ENCODE measurements at regions not wholly inside any gene's neighbourhood (a gene's known extent, or its start where the extent isn't known, plus 50 kb on each side); places are given as distances from the start of the nearest gene placed in this dataset.

- Histone ChIP-seq H3K4me2 (ENCODE audit: low read depth, low read length) (no peak overlapping the region), H2AFZ (ENCODE audit: low read length) (no peak overlapping the region), H4K20me1 (ENCODE audit: insufficient read depth, low read length) (no peaks in the 10 kb centered on the region), H3F3A (ENCODE audit: insufficient read depth, low read length) (no peaks in the 10 kb centered on the region), H3K36me3 (replicated peaks; ENCODE audit: insufficient read depth, low read length) (no peaks in the 10 kb centered on the region), H3K9me2 (replicated peaks; ENCODE audit: insufficient read depth, low read length) (no peaks in the 10 kb centered on the region), H3K9me3 (replicated peaks; ENCODE audit: insufficient read depth, low read length) (no peaks in the 10 kb centered on the region), H3K4me3 (ENCODE audit: low read length) (no peak overlapping the region), H3K79me2 (ENCODE audit: low read length) (no peaks in the 10 kb centered on the region), H3K9ac (ENCODE audit: low read length) (no peak overlapping the region), H3K27ac (ENCODE audit: low read length) (no peak overlapping the region), H3K4me1 (ENCODE audit: low read length) (no peaks in the 10 kb centered on the region), H3K27me3 (replicated peaks; ENCODE audit: insufficient read depth, low read length) (no peaks in the 10 kb centered on the region)
- TF ChIP-seq EZH2phosphoT487 (IDR thresholded peaks at IDR 0.05; ENCODE audit: low read length) (no peak), EZH2 (optimal IDR thresholded peaks at IDR 0.05; ENCODE audit: low read depth, low read length) (no peak), CTCF (IDR thresholded peaks at IDR 0.05; ENCODE audit: low read length) (no peak)
- DNase-seq = no peak
Observed at GRCh38 chr5:108672639-108673038, 75.1 kb upstream of the FER start.

- H3K4me2 ChIP-seq (ENCODE audit: low read depth, low read length) = no peak overlapping the region
- H3K27ac ChIP-seq (ENCODE audit: low read length) = no peak overlapping the region
- H3F3A ChIP-seq (ENCODE audit: insufficient read depth, low read length) = no peaks in the 10 kb centered on the region
- no peak overlapping the region for H3K9ac ChIP-seq (ENCODE audit: low read length)
- no peak overlapping the region for H3K4me3 ChIP-seq (ENCODE audit: low read length)
- H3K4me1 ChIP-seq (ENCODE audit: low read length) = no peaks in the 10 kb centered on the region
- no peaks in the 10 kb centered on the region for H3K79me2 ChIP-seq (ENCODE audit: low read length)
- H2AFZ ChIP-seq (ENCODE audit: low read length) = no peak overlapping the region
- no peaks in the 10 kb centered on the region for H3K27me3 ChIP-seq (replicated peaks; ENCODE audit: insufficient read depth, low read length)
- H3K9me3 ChIP-seq (replicated peaks; ENCODE audit: insufficient read depth, low read length) = no peaks in the 10 kb centered on the region
- H3K9me2 ChIP-seq (replicated peaks; ENCODE audit: insufficient read depth, low read length) = no peaks in the 10 kb centered on the region
- no peaks in the 10 kb centered on the region for H4K20me1 ChIP-seq (ENCODE audit: insufficient read depth, low read length)
- no peak for DNase-seq
- no peaks in the 10 kb centered on the region for H3K36me3 ChIP-seq (replicated peaks; ENCODE audit: insufficient read depth, low read length)
- TF ChIP-seq CTCF (IDR thresholded peaks at IDR 0.05; ENCODE audit: low read length) (no peak), EZH2 (optimal IDR thresholded peaks at IDR 0.05; ENCODE audit: low read depth, low read length) (no peak), EZH2phosphoT487 (IDR thresholded peaks at IDR 0.05; ENCODE audit: low read length) (no peak)
Observed at GRCh38 chr5:108670591-108671289, 77.0 kb upstream of the FER start.

GRCh38 chr5:108669462-108669861 lies 78.2 kb upstream of the FER start:
- Histone ChIP-seq H3K4me3 (ENCODE audit: low read length) (no peak overlapping the region), H3K79me2 (ENCODE audit: low read length) (no peaks in the 10 kb centered on the region), H3F3A (ENCODE audit: insufficient read depth, low read length) (no peaks in the 10 kb centered on the region), H3K36me3 (replicated peaks; ENCODE audit: insufficient read depth, low read length) (no peaks in the 10 kb centered on the region), H3K4me1 (ENCODE audit: low read length) (no peaks in the 10 kb centered on the region), H4K20me1 (ENCODE audit: insufficient read depth, low read length) (no peaks in the 10 kb centered on the region), H3K27me3 (replicated peaks; ENCODE audit: insufficient read depth, low read length) (no peaks in the 10 kb centered on the region), H3K4me2 (ENCODE audit: low read depth, low read length) (no peak overlapping the region), H2AFZ (ENCODE audit: low read length) (no peak overlapping the region), H3K9ac (ENCODE audit: low read length) (no peak overlapping the region), H3K9me2 (replicated peaks; ENCODE audit: insufficient read depth, low read length) (no peaks in the 10 kb centered on the region), H3K9me3 (replicated peaks; ENCODE audit: insufficient read depth, low read length) (no peaks in the 10 kb centered on the region), H3K27ac (ENCODE audit: low read length) (no peak overlapping the region)
- TF ChIP-seq EZH2phosphoT487 (IDR thresholded peaks at IDR 0.05; ENCODE audit: low read length) = no peak
- no peak for TF ChIP-seq CTCF (IDR thresholded peaks at IDR 0.05; ENCODE audit: low read length)
- TF ChIP-seq EZH2 (optimal IDR thresholded peaks at IDR 0.05; ENCODE audit: low read depth, low read length) = no peak
- no peak for DNase-seq
